K562 (cell line): ENCODE measurements at regions not wholly inside any gene's neighbourhood (a gene's known extent, or its start where the extent isn't known, plus 50 kb on each side); places are given as distances from the start of the nearest gene placed in this dataset.

Experiments
- ATAC-seq: fragments of 200-7000 bp; cut with Tn5 transposase; 3 replicates; pipeline ENCODE4 v1.9.1; 2020; ENCODE audit warnings: moderate library complexity
- BruUV-seq: library from RNA; stranded (reverse); fragments of 400-500 nt; replicated peaks from 2 replicates; lab custom pipeline; 2021; lab: Mats Ljungman, UMichigan
- CTCF ChIA-PET: fragments of 300-600 bp; formaldehyde crosslinking; extraction: SDS; loops from one replicate; lab custom pipeline; 2021; ENCODE audit warnings: low intra/inter-chr PET ratio; lab: Yijun Ruan, JAX
- POLR2A ChIA-PET: fragments of 300-600, 350-650 bp; sonication (Branson Sonifier 250); formaldehyde crosslinking; extraction: SDS; loops from one replicate; lab custom pipeline; 2021; ENCODE audit warnings: antibody characterized with exemption, inconsistent platforms; lab: Yijun Ruan, JAX
- DNase-seq, 4 experiments: peaks; one replicate each; pipeline versions ENCODE4 v3.0.0 to v3.0.0-alpha.2; 2011 to 2018; ENCODE audit warnings: low spot score in 3 of 4, mixed read lengths in 3 of 4; ENCODE audit errors: extremely low read depth in 1 of 4
- FAIRE-seq: peaks from 2 replicates; lab custom pipeline; 2011; peaks lifted over from hg19 to GRCh38; lab: Jason Lieb, UNC
- H2AFZ ChIP-seq: 2 replicates; pipeline ENCODE4 v1.6.0; 2011; ENCODE audit warnings: low read depth, low read length, control low read depth, inconsistent platforms
- H3K27ac ChIP-seq: fragments of 200-600 bp; 3 replicates; pipeline ENCODE4 v1.8.0; 2011; ENCODE audit warnings: low read depth, mild to moderate bottlenecking, control low read depth, inconsistent platforms, low read length, moderate library complexity, mixed read lengths; ENCODE audit errors: extremely low read depth
- H3K27me3 ChIP-seq, 2 experiments: fragments of 300-600 bp in 1 of 2; 2 replicates in 1 of 2; 3 replicates in 1 of 2; pipeline versions ENCODE4 v1.6.0 to v1.8.0; 2011; ENCODE audit warnings: inconsistent platforms in 2 of 2, low read length in 2 of 2, mild to moderate bottlenecking in 1 of 2, mixed read lengths in 1 of 2, moderate library complexity in 1 of 2; ENCODE audit not compliant: control insufficient read depth in 2 of 2, insufficient read depth in 2 of 2
- H3K36me3 ChIP-seq: fragments of 300-600 bp; 3 replicates; pipeline ENCODE4 v1.8.0; 2011; ENCODE audit warnings: mild to moderate bottlenecking, low read length, inconsistent platforms; ENCODE audit not compliant: control insufficient read depth, insufficient read depth
- H3K4me1 ChIP-seq, 2 experiments: fragments of 200-600 bp in 1 of 2; replicated peaks in 1 of 2; 2 replicates in 1 of 2; 3 replicates in 1 of 2; pipeline versions ENCODE4 v1.5.1 to v1.8.0; 2011; ENCODE audit warnings: inconsistent platforms in 2 of 2, low read length in 2 of 2, mild to moderate bottlenecking in 1 of 2, mixed read lengths in 1 of 2, moderate library complexity in 1 of 2; ENCODE audit not compliant: control insufficient read depth in 2 of 2, insufficient read depth in 2 of 2
- H3K4me2 ChIP-seq: 2 replicates; pipeline ENCODE4 v1.6.1; 2011; ENCODE audit warnings: low read length, control low read depth, inconsistent platforms, mixed read lengths; ENCODE audit not compliant: insufficient read depth
- H3K4me3 ChIP-seq: fragments of 200-600 bp; sonication (generic), shearing (Covaris generic); 2 replicates; pipeline ENCODE4 v1.5.1; 2016; ENCODE audit warnings: control low read depth, inconsistent platforms
- H3K79me2 ChIP-seq: fragments of 200-600 bp; 3 replicates; pipeline ENCODE4 v1.8.0; 2011; ENCODE audit warnings: low read length, inconsistent platforms; ENCODE audit not compliant: control insufficient read depth, insufficient read depth
- H3K9ac ChIP-seq, 2 experiments: 2 replicates each; pipeline versions ENCODE4 v1.6.0 to v1.6.1; 2011; ENCODE audit warnings: low read depth in 2 of 2, low read length in 2 of 2, control low read depth in 1 of 2, inconsistent platforms in 1 of 2, mild to moderate bottlenecking in 1 of 2, mixed read lengths in 1 of 2; ENCODE audit not compliant: insufficient read depth in 1 of 2
- H3K9me1 ChIP-seq: one replicate; pipeline ENCODE4 v1.6.0; 2011; ENCODE audit warnings: inconsistent platforms, mild to moderate bottlenecking, low read length, moderate library complexity; ENCODE audit not compliant: control insufficient read depth, insufficient read depth
- H3K9me3 ChIP-seq: replicated peaks from 2 replicates; pipeline ENCODE4 v1.5.1; 2011; ENCODE audit warnings: low read depth, low read length, inconsistent platforms; ENCODE audit not compliant: control insufficient read depth, insufficient read depth
- H4K20me1 ChIP-seq: replicated peaks from 2 replicates; pipeline ENCODE4 v1.6.1; 2011; ENCODE audit warnings: low read length, inconsistent platforms, mixed read lengths; ENCODE audit not compliant: control insufficient read depth, insufficient read depth
- BRD4 ChIP-seq: fragments of 200-600 bp; sonication (generic); IDR thresholded peaks from 2 replicates; pipeline ENCODE4 v1.6.1; 2017; ENCODE audit warnings: inconsistent platforms
- E4F1 ChIP-seq: fragments of 250-450 bp; sonication (Bioruptor Pico); IDR thresholded peaks from 2 replicates; pipeline ENCODE4 v1.5.0; 2021; ENCODE audit warnings: mild to moderate bottlenecking, borderline replicate concordance
- MAZ ChIP-seq, 2 experiments: fragments of 450-650 bp in 1 of 2; sonication (generic) in 1 of 2; formaldehyde crosslinking; IDR thresholded peaks in 1 of 2; conservative IDR thresholded peaks in 1 of 2; 2 replicates each; pipeline versions ENCODE4 v1.4.0 to v1.5.0; 2020; ENCODE audit warnings: mild to moderate bottlenecking in 1 of 2, missing genetic modification reagents in 1 of 2
- MCM3 ChIP-seq: fragments of 450-650 bp; IDR thresholded peaks from 2 replicates; pipeline ENCODE4 v1.6.1; 2016
- MED1 ChIP-seq: sonication (generic); formaldehyde crosslinking; IDR thresholded peaks from 2 replicates; pipeline ENCODE4 v1.8.1; 2023; ENCODE audit warnings: missing genetic modification reagents, borderline replicate concordance
- NR2C1 ChIP-seq, 2 experiments: fragments of 450-650 bp; IDR thresholded peaks; 2 replicates each; pipeline ENCODE4 v1.6.1; 2017; ENCODE audit warnings: mild to moderate bottlenecking in 2 of 2, antibody characterized with exemption in 1 of 2, inconsistent platforms in 1 of 2, missing compliant biosample characterization in 1 of 2, missing genetic modification characterization in 1 of 2
- PCBP2 ChIP-seq: fragments of 200-400 bp; formaldehyde crosslinking; IDR thresholded peaks from 2 replicates; pipeline ENCODE4 v1.6.1; 2018; ENCODE audit warnings: low read length, low read depth, mild to moderate bottlenecking, moderate library complexity; ENCODE audit not compliant: poor library complexity, severe bottlenecking
- SMAD4 ChIP-seq: fragments of 250-450 bp; sonication (Bioruptor Pico); conservative IDR thresholded peaks from 2 replicates; pipeline ENCODE4 v1.8.0; 2021; ENCODE audit warnings: inconsistent platforms, mild to moderate bottlenecking, moderate library complexity
- SMARCC2 ChIP-seq: fragments of 450-650 bp; IDR thresholded peaks from 2 replicates; pipeline ENCODE4 v1.6.1; 2017; ENCODE audit warnings: antibody characterized with exemption, moderate library complexity, mild to moderate bottlenecking, low read depth
- VEZF1 ChIP-seq: fragments of 200-800 bp; sonication (Bioruptor generic); IDR thresholded peaks from 2 replicates; pipeline ENCODE4 v1.6.1; 2017; ENCODE audit warnings: missing genetic modification characterization, missing compliant biosample characterization
- in situ Hi-C: fragments of 300-500 bp; cut with MboI; formaldehyde crosslinking; loops from 4 replicates; pipeline ENCODE4 v1.15.0; 2018; ENCODE audit warnings: inconsistent platforms, mixed read lengths
- intact Hi-C: fragments of 100-400 bp; cut with micrococcal nuclease; formaldehyde crosslinking; loops from 2 replicates; pipeline ENCODE4 v1.14.2; 2022
- TF ChIP-seq, protein P1 (sequence below): fragments of 450-650 bp; IDR thresholded peaks from 2 replicates; pipeline ENCODE4 v1.6.1; 2016; ENCODE audit warnings: low read depth, mild to moderate bottlenecking, moderate library complexity
- TF ChIP-seq, protein P2 (sequence below): IDR thresholded peaks from 2 replicates; pipeline ENCODE4 v1.6.1; 2012; ENCODE audit warnings: low read depth, low read length, improper control_type of control experiment, borderline replicate concordance

DNA sequence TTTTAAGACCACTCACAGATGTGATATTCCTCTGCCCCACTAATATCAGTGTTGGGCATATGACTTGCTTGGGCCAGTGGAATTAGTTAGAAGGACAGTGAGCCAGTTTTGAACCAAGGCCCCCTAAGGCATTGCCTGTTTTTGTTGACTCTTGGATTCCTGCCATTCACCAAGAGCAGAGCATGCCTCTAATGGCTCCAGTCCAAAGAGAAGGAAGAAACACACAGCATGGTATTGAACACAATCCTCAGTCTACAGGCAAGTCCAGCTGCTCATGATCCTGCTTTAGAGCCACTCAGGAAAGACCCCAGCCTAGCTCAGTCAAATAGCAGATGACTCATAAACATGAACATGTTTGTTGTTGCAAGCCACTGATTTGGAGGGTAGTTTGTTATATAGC, 1201.5 kb downstream of the BCL11B start:
- Histone ChIP-seq H3K4me3 (no peak overlapping the region), H3K4me2 (no peak overlapping the region), H2AFZ (no peak overlapping the region), H3K27me3 (no peaks in the 10 kb centered on the region), H3K9me3 (no peaks in the 10 kb centered on the region), H3K9ac (no peak overlapping the region), H3K79me2 (no peaks in the 10 kb centered on the region), H3K4me1 (no peaks in the 10 kb centered on the region), H3K36me3 (no peaks in the 10 kb centered on the region), H4K20me1 (no peaks in the 10 kb centered on the region), H3K27ac (no peak overlapping the region), H3K9me1 (no peaks in the 10 kb centered on the region)
- no peak for ATAC-seq
- POLR2A ChIA-PET = no interaction called here
- no TSS peak for BruUV-seq
- no peak for FAIRE-seq
- no peak for DNase-seq
- CTCF ChIA-PET = no interaction called here
- in situ Hi-C loops (no loop called here), intact Hi-C loops (no loop called here)
- no peak for TF ChIP-seq NR2C1 (IDR thresholded peaks at IDR 0.05)
- TF ChIP-seq NR2C1 (tag; IDR thresholded peaks at IDR 0.05) = no peak
- no peak for TF ChIP-seq MED1 (CRISPR knock-in tag)
- TF ChIP-seq PCBP2 = no peak
- TF ChIP-seq MCM3 = no peak
- no peak for TF ChIP-seq SMARCC2
- TF ChIP-seq E4F1 = no peak
- no peak for TF ChIP-seq VEZF1 (CRISPR knock-in tag)
- TF ChIP-seq MAZ (CRISPR knock-in tag; conservative IDR thresholded peaks at IDR 0.05 in 1 of 2, IDR thresholded peaks at IDR 0.05 in 1 of 2) = no peak
- no peak for TF ChIP-seq SMAD4
- TF ChIP-seq, protein P1, sequence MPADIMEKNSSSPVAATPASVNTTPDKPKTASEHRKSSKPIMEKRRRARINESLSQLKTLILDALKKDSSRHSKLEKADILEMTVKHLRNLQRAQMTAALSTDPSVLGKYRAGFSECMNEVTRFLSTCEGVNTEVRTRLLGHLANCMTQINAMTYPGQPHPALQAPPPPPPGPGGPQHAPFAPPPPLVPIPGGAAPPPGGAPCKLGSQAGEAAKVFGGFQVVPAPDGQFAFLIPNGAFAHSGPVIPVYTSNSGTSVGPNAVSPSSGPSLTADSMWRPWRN = no peak
- TF ChIP-seq, protein P2, sequence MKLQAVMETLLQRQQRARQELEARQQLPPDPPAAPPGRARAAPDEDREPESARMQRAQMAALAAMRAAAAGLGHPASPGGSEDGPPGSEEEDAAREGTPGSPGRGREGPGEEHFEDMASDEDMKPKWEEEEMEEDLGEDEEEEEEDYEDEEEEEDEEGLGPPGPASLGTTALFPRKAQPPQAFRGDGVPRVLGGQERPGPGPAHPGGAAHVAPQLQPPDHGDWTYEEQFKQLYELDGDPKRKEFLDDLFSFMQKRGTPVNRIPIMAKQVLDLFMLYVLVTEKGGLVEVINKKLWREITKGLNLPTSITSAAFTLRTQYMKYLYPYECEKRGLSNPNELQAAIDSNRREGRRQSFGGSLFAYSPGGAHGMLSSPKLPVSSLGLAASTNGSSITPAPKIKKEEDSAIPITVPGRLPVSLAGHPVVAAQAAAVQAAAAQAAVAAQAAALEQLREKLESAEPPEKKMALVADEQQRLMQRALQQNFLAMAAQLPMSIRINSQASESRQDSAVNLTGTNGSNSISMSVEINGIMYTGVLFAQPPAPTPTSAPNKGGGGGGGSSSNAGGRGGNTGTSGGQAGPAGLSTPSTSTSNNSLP = no peak
- TF ChIP-seq BRD4 = no peak
